Stomach (tissue), 4 donors: ENCODE measurements at regions not wholly inside any gene's neighbourhood (a gene's known extent, or its start where the extent isn't known, plus 50 kb on each side); places are given as distances from the start of the nearest gene placed in this dataset.

Experiments
- EP300 ChIP-seq: sonication (generic); formaldehyde crosslinking; IDR thresholded peaks from one replicate; pipeline ENCODE4 v1.6.1; 2017; ENCODE audit warnings: antibody characterized with exemption
- POLR2AphosphoS5 ChIP-seq, 3 donors: sonication (generic); formaldehyde crosslinking; IDR thresholded peaks; one replicate each; pipeline ENCODE4 v1.6.1; 2016; ENCODE audit warnings: antibody characterized with exemption in 3 of 3

DNA sequence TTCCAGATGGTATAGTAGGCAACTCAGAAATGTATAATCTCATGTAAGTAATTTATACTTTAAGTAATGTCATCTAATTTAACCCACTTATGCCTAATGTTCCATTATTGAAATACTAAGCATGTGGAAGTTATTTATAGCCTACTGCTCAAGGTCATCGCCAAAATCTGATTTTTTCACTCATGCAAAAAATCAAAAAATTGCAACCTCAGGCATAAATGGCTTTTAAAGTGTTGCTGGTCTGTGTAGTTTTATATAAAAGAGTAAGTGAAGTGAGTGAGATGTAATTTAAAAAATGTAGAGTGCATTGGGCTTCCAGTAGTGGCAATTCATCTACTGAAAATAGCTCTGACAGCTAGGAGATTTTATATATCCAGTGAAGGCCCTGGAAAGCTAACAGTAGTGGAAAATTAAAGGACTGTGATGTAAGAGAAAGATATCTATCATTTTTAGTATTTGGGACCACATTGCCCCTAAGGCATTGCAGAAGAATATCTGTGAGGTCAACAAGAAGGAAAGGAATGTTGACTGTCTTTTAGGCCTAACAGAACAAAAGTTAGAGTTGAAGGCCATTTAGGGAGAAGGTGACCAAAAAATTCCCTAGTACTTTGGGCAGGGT is 624.5 kb upstream of the CHORDC1 start:
- TF ChIP-seq EP300 = no peak
- no peak for TF ChIP-seq POLR2AphosphoS5 (IDR thresholded peaks at IDR 0.05)
